Lower leg skin (tissue), 4 donors: ENCODE measurements at regions not wholly inside any gene's neighbourhood (a gene's known extent, or its start where the extent isn't known, plus 50 kb on each side); places are given as distances from the start of the nearest gene placed in this dataset.

Source experiments
- DNase-seq, 2 donors: peaks; one replicate each; pipeline ENCODE4 v3.0.0-alpha.2; 2019; ENCODE audit warnings: low spot score in 2 of 2
- H3K4me3 ChIP-seq: fragments of 200-600 bp; sonication (generic); 2 replicates; pipeline ENCODE4 v1.5.1; 2017; ENCODE audit warnings: mild to moderate bottlenecking, low read depth; ENCODE audit not compliant: poor library complexity, severe bottlenecking
- CTCF ChIP-seq, 3 donors: fragments of 450-650 bp; IDR thresholded peaks; one replicate each; pipeline ENCODE4 v1.5.1; 2016; ENCODE audit warnings: antibody characterized with exemption in 3 of 3, mild to moderate bottlenecking in 3 of 3, moderate library complexity in 2 of 3
- POLR2A ChIP-seq, 2 donors: fragments of 450-650 bp; IDR thresholded peaks; one replicate each; pipeline ENCODE4 v1.6.1; 2016 to 2017; ENCODE audit warnings: antibody characterized with exemption in 2 of 2, mild to moderate bottlenecking in 1 of 2, moderate library complexity in 1 of 2
- WGBS, 2 donors: methylation state at CpG; one replicate each; pipeline ENCODE4 v1.1.5; 2018; 5-methylcytosine and 5-hydroxymethylcytosine counted together
- intact Hi-C: fragments of 100-400 bp; cut with DNase I; formaldehyde crosslinking; loops from one replicate; pipeline ENCODE4 v1.15.0; 2023; ENCODE audit warnings: low total_unique reads

GRCh38 chr2:240364961-240365775 lies 70.3 kb upstream of the GPC1 start:
- no peak overlapping the region for H3K4me3 ChIP-seq
- intact Hi-C loops: no loop called here
- TF ChIP-seq POLR2A (IDR thresholded peaks at IDR 0.05) (no peak), CTCF (IDR thresholded peaks at IDR 0.05) (no peak)
- no peak for DNase-seq
- 66 to 74% methylated on average over 21 of the region's 30 CpGs for WGBS, 2 donors

- DNase-seq: no peak
- H3K4me3 ChIP-seq: no peak overlapping the region
- 50 to 68% methylated on average over 7 to 8 of the region's 9 CpGs for WGBS, 2 donors
- intact Hi-C loops: no loop called here
- TF ChIP-seq CTCF (IDR thresholded peaks at IDR 0.05): no peak
- no peak for TF ChIP-seq POLR2A (IDR thresholded peaks at IDR 0.05)
Observed at GRCh38 chr2:240365971-240366471, 69.4 kb upstream of the GPC1 start.

GRCh38 chr2:240366901-240367300 lies 68.6 kb upstream of the GPC1 start:
- DNase-seq: no peak
- TF ChIP-seq POLR2A (IDR thresholded peaks at IDR 0.05) (no peak), CTCF (IDR thresholded peaks at IDR 0.05) (no peak)
- intact Hi-C loops: no loop called here
- no peak overlapping the region for H3K4me3 ChIP-seq
- 91 to 92% methylated on average over 19 of the region's 19 CpGs for WGBS, 2 donors

- WGBS, 2 donors: 94 to 97% methylated on average over 15 of the region's 15 CpGs
Observed at GRCh38 chr2:240367721-240368120, 67.7 kb upstream of the GPC1 start.

GRCh38 chr2:240368781-240369331 lies 66.6 kb upstream of the GPC1 start:
- TF ChIP-seq POLR2A (IDR thresholded peaks at IDR 0.05): no peak
- no peak for TF ChIP-seq CTCF (IDR thresholded peaks at IDR 0.05)
- DNase-seq: no peak
- intact Hi-C loops: no loop called here
- H3K4me3 ChIP-seq: no peak overlapping the region
- WGBS, 2 donors: 84 to 86% methylated on average over 14 to 15 of the region's 15 CpGs

More at GRCh38 chr2:240367721-240368120, 67.7 kb upstream of the GPC1 start:
- DNase-seq: no peak
- no peak overlapping the region for H3K4me3 ChIP-seq
- intact Hi-C loops: no loop called here
- TF ChIP-seq CTCF (IDR thresholded peaks at IDR 0.05) (no peak), POLR2A (IDR thresholded peaks at IDR 0.05) (no peak)
